ENCODE measurements at regions not wholly inside any gene's neighbourhood (a gene's known extent, or its start where the extent isn't known, plus 50 kb on each side); places are given as distances from the start of the nearest gene placed in this dataset.

- H3K4me1 ChIP-seq (ENCODE audit: control insufficient read depth in 1 of 2, insufficient read depth in 2 of 2, low read length in 2 of 2), result peaks cover 12 to 18% of the 10 kb centered on the region in 2 experiments
- TF ChIP-seq EZH2 (IDR thresholded peaks at IDR 0.05) (no peak), EZH2phosphoT487 (IDR thresholded peaks at IDR 0.05; ENCODE audit: borderline replicate concordance) (no peak), ATF3 (IDR thresholded peaks at IDR 0.05) (no peak), CEBPB (IDR thresholded peaks at IDR 0.05; ENCODE audit: low read depth) (no peak), POLR2A (IDR thresholded peaks at IDR 0.05; ENCODE audit: borderline replicate concordance, extremely low read depth, insufficient read depth, insufficient read length) (no peak), RAD21 (IDR thresholded peaks at IDR 0.05; ENCODE audit: low read depth) (no peak), ELF1 (IDR thresholded peaks at IDR 0.05; ENCODE audit: borderline replicate concordance, low read depth) (no peak), CTCF (IDR thresholded peaks at IDR 0.05 in 2 of 3, conservative IDR thresholded peaks at IDR 0.05 in 1 of 3; ENCODE audit: borderline replicate concordance in 1 of 3, insufficient read depth in 1 of 3, low read depth in 2 of 3, low read length in 2 of 3) (no peak), ZFX (IDR thresholded peaks at IDR 0.05) (no peak), TCF7L2 (IDR thresholded peaks at IDR 0.05; ENCODE audit: borderline replicate concordance, extremely low read depth, insufficient read depth, insufficient read length) (no peak), YY1 (IDR thresholded peaks at IDR 0.05; ENCODE audit: extremely low read depth, insufficient replicate concordance, low read depth, low read length) (no peak), CBX3 (IDR thresholded peaks at IDR 0.05; ENCODE audit: low read depth) (no peak), SIN3A (IDR thresholded peaks at IDR 0.05; ENCODE audit: low read depth) (no peak), POLR2AphosphoS5 (IDR thresholded peaks at IDR 0.05; ENCODE audit: low read depth, low read length) (no peak), MAX (IDR thresholded peaks at IDR 0.05) (no peak)
- no peaks in the 10 kb centered on the region for H3K36me3 ChIP-seq (ENCODE audit: control insufficient read depth in 1 of 2, insufficient read depth in 2 of 2, low read length in 2 of 2)
- RAD21 ChIA-PET (ENCODE audit: low non-redundant PET in 1 of 2, low total read pairs in 2 of 2, uncharacterized antibody in 2 of 2, unreplicated experiment in 2 of 2), result no interaction called here
- no peaks in the 10 kb centered on the region for H4K20me1 ChIP-seq (ENCODE audit: insufficient read depth)
- no TSS peak for BruUV-seq (replicated peaks)
- H3K27ac ChIP-seq (ENCODE audit: low read depth, low read length), result no peak overlapping the region
- no peak for DNase-seq (ENCODE audit: low read depth, low spot score)
- no peaks in the 10 kb centered on the region for H3K27me3 ChIP-seq (ENCODE audit: insufficient read depth, low read length)
- H3K9ac ChIP-seq (ENCODE audit: low read length), result no peak overlapping the region
- POLR2A ChIA-PET, result interaction anchor here (0.9 kb wide), 1 partner anchor 483 kb away, joined by 3 read pairs; no protein-coding TSS in a partner anchor
- CTCF ChIA-PET, result no interaction called here
- H2AFZ ChIP-seq (ENCODE audit: low read depth, low read length, poor library complexity, severe bottlenecking), result no peak overlapping the region
- no peak for ATAC-seq
- no peak overlapping the region for H3K4me2 ChIP-seq (ENCODE audit: low read length)
- peaks cover 0 to 13% of the 10 kb centered on the region in 2 experiments; a peak in 1 of 4 replicates for H3K9me3 ChIP-seq (ENCODE audit: control insufficient read depth in 1 of 2, insufficient read depth in 1 of 2, low read depth in 1 of 2, low read length in 2 of 2)
- no peaks in the 10 kb centered on the region for H3K79me2 ChIP-seq (ENCODE audit: insufficient read depth, low read length)
- intact Hi-C loops (cut with micrococcal nuclease), result no loop called here
- H3K4me3 ChIP-seq (replicated peaks in 1 of 2; ENCODE audit: low read depth in 1 of 2, low read length in 2 of 2), result no peak overlapping the region
- no peaks in the 10 kb centered on the region for H3K9me2 ChIP-seq (ENCODE audit: insufficient read depth)
Observed at GRCh38 chr22:47323518-47323917, 561.1 kb downstream of the TBC1D22A start.
